OCI-LY3 (cell line): ENCODE measurements at regions not wholly inside any gene's neighbourhood (a gene's known extent, or its start where the extent isn't known, plus 50 kb on each side); places are given as distances from the start of the nearest gene placed in this dataset.

Source experiments
- H2AFZ ChIP-seq: fragments of 200-600, 300-600 bp; shearing (Covaris generic); 2 replicates; pipeline ENCODE4 v1.6.0; 2014; ENCODE audit warnings: antibody characterized with exemption, low read depth, low read length
- H3K27ac ChIP-seq: fragments of 200-600, 300-600 bp; sonication (generic); 2 replicates; pipeline ENCODE4 v1.5.1; 2014; ENCODE audit warnings: mild to moderate bottlenecking, low read length, moderate library complexity, mixed read lengths
- H3K27me3 ChIP-seq: fragments of 200-600, 300-600 bp; sonication (generic); 2 replicates; pipeline ENCODE4 v1.6.1; 2014; ENCODE audit warnings: low read depth, low read length, mixed read lengths
- H3K36me3 ChIP-seq: fragments of 200-600, 300-600 bp; sonication (generic); replicated peaks from 2 replicates; pipeline ENCODE3; 2014; ENCODE audit warnings: low read depth, low read length, mixed read lengths
- H3K4me1 ChIP-seq: fragments of 300-600, 200-600 bp; sonication (generic); 2 replicates; pipeline ENCODE4 v1.6.1; 2014; ENCODE audit warnings: low read length, mixed read lengths
- H3K4me2 ChIP-seq: fragments of 200-600, 300-600 bp; sonication (generic); 2 replicates; pipeline ENCODE4 v1.6.1; 2014; ENCODE audit warnings: low read length, mixed read lengths
- H3K4me3 ChIP-seq: fragments of 300-600, 200-600 bp; sonication (generic); 2 replicates; pipeline ENCODE4 v1.5.1; 2014; ENCODE audit warnings: antibody characterized with exemption, mild to moderate bottlenecking, low read length, moderate library complexity
- H3K79me2 ChIP-seq: fragments of 300-600, 200-600 bp; shearing (Covaris generic); 2 replicates; pipeline ENCODE4 v1.6.1; 2014; ENCODE audit warnings: mild to moderate bottlenecking, low read length, mixed read lengths
- H3K9ac ChIP-seq: fragments of 300-600, 200-600 bp; shearing (Covaris generic); 2 replicates; pipeline ENCODE4 v1.6.0; 2014; ENCODE audit warnings: mild to moderate bottlenecking, low read length, moderate library complexity
- H3K9me3 ChIP-seq: fragments of 200-600, 300-600 bp; shearing (Covaris generic); 2 replicates; pipeline ENCODE4 v1.6.1; 2014; ENCODE audit warnings: low read length, mixed read lengths; ENCODE audit not compliant: insufficient read depth
- H4K20me1 ChIP-seq: fragments of 200-600, 300-600 bp; sonication (generic); 2 replicates; pipeline ENCODE4 v1.6.1; 2016; ENCODE audit warnings: low read length, mixed read lengths; ENCODE audit not compliant: insufficient read depth
- CTCF ChIP-seq: fragments of 200-600, 300-600 bp; sonication (generic); IDR thresholded peaks from 2 replicates; pipeline ENCODE4 v1.5.1; 2014; ENCODE audit warnings: antibody characterized with exemption, low read length, low read depth
- EZH2phosphoT487 ChIP-seq: fragments of 200-600 bp; shearing (Covaris generic); IDR thresholded peaks from 2 replicates; pipeline ENCODE4 v1.6.1; 2018; ENCODE audit warnings: antibody characterized with exemption, mixed run types, low read depth

GRCh38 chr14:28264306-28264705 is 502.3 kb upstream of the FOXG1 start:
- Histone ChIP-seq H3K27me3 (no peaks in the 10 kb centered on the region), H3K79me2 (no peaks in the 10 kb centered on the region), H2AFZ (no peak overlapping the region), H3K27ac (no peak overlapping the region), H3K4me2 (no peak overlapping the region), H3K9ac (no peak overlapping the region), H3K4me1 (no peaks in the 10 kb centered on the region), H4K20me1 (no peaks in the 10 kb centered on the region), H3K4me3 (no peak overlapping the region), H3K9me3 (no peaks in the 10 kb centered on the region; the same call in 1 of the 2 replicates), H3K36me3 (no peaks in the 10 kb centered on the region)
- TF ChIP-seq CTCF (no peak), EZH2phosphoT487 (no peak)

GRCh38 chr14:28272270-28272669 is 494.3 kb upstream of the FOXG1 start:
- TF ChIP-seq EZH2phosphoT487, result no peak
- no peak for TF ChIP-seq CTCF
- Histone ChIP-seq H3K27me3 (no peaks in the 10 kb centered on the region), H4K20me1 (no peaks in the 10 kb centered on the region)

GRCh38 chr14:28280530-28280929 is 486.1 kb upstream of the FOXG1 start:
- Histone ChIP-seq H3K9me3 (no peaks in the 10 kb centered on the region), H2AFZ (no peak overlapping the region), H3K9ac (no peak overlapping the region), H3K79me2 (no peaks in the 10 kb centered on the region), H3K27me3 (no peaks in the 10 kb centered on the region), H3K27ac (no peak overlapping the region), H3K4me3 (no peak overlapping the region), H3K36me3 (no peaks in the 10 kb centered on the region), H3K4me1 (no peaks in the 10 kb centered on the region), H3K4me2 (no peak overlapping the region), H4K20me1 (no peaks in the 10 kb centered on the region)
- TF ChIP-seq CTCF (no peak), EZH2phosphoT487 (no peak)

More at GRCh38 chr14:28272270-28272669, 494.3 kb upstream of the FOXG1 start:
- Histone ChIP-seq H3K4me3 (no peak overlapping the region), H3K9ac (no peak overlapping the region), H3K36me3 (no peaks in the 10 kb centered on the region), H2AFZ (no peak overlapping the region), H3K4me1 (no peaks in the 10 kb centered on the region), H3K4me2 (no peak overlapping the region), H3K79me2 (no peaks in the 10 kb centered on the region), H3K9me3 (no peaks in the 10 kb centered on the region), H3K27ac (no peak overlapping the region)

GRCh38 chr14:28280997-28281598 is 485.5 kb upstream of the FOXG1 start:
- Histone ChIP-seq H3K36me3 (no peaks in the 10 kb centered on the region), H3K4me3 (no peak overlapping the region), H3K4me1 (no peaks in the 10 kb centered on the region), H3K9ac (no peak overlapping the region), H3K4me2 (no peak overlapping the region), H3K79me2 (no peaks in the 10 kb centered on the region), H3K9me3 (no peaks in the 10 kb centered on the region), H3K27ac (no peak overlapping the region), H4K20me1 (no peaks in the 10 kb centered on the region), H3K27me3 (no peaks in the 10 kb centered on the region), H2AFZ (no peak overlapping the region)
- TF ChIP-seq EZH2phosphoT487, result no peak
- no peak for TF ChIP-seq CTCF
